ENCODE measurements at regions not wholly inside any gene's neighbourhood (a gene's known extent, or its start where the extent isn't known, plus 50 kb on each side); places are given as distances from the start of the nearest gene placed in this dataset.

DNA sequence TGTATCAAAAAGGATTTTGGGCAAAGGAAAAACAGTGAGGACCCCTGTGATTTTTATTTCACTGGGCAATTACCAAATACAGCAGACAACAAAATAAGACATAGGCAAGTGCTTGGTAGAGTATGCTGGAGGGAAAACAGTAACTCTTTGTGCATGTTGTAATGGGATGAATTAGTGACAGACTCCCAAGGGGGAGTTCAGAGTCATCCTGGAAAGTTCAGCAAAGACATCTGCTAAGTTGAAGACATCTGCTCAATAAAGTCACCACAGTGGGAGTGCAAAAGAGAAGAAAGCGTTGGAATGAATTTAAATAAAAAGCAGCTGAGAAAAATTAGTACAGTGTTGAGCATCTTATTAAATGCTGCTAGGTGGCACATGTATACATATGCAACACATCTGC lies 378.8 kb upstream of the ISX start:
- TF ChIP-seq, protein P1, sequence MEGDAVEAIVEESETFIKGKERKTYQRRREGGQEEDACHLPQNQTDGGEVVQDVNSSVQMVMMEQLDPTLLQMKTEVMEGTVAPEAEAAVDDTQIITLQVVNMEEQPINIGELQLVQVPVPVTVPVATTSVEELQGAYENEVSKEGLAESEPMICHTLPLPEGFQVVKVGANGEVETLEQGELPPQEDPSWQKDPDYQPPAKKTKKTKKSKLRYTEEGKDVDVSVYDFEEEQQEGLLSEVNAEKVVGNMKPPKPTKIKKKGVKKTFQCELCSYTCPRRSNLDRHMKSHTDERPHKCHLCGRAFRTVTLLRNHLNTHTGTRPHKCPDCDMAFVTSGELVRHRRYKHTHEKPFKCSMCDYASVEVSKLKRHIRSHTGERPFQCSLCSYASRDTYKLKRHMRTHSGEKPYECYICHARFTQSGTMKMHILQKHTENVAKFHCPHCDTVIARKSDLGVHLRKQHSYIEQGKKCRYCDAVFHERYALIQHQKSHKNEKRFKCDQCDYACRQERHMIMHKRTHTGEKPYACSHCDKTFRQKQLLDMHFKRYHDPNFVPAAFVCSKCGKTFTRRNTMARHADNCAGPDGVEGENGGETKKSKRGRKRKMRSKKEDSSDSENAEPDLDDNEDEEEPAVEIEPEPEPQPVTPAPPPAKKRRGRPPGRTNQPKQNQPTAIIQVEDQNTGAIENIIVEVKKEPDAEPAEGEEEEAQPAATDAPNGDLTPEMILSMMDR (IDR thresholded peaks at IDR 0.05; ENCODE audit: low read depth, low read length) = no peak
- no peak for TF ChIP-seq POLR2A (IDR thresholded peaks at IDR 0.05; ENCODE audit: extremely low read depth, insufficient read length)
